ENCODE measurements at regions not wholly inside any gene's neighbourhood (a gene's known extent, or its start where the extent isn't known, plus 50 kb on each side); places are given as distances from the start of the nearest gene placed in this dataset.

DNA sequence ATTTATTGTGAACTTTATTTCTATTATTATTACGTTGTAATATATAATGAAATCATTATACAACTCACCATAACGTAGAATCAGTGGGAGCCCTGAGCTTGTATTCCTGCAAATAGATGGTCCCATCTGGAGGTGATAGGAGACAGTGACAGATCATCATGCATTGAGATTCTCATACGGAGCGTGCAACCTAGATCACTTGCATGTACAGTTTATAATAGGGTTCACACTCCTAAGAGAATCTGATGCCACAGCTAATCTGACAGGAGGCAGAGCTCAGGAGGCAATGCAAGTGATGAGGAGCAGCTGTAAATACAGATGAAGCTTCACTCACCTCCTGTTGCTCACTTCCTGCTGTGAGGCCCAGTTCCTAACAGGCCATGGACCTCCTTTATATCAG, 2170.2 kb downstream of the PCDH7 start:
- no peak overlapping the region for H3K27ac ChIP-seq
- TF ChIP-seq, protein P1, sequence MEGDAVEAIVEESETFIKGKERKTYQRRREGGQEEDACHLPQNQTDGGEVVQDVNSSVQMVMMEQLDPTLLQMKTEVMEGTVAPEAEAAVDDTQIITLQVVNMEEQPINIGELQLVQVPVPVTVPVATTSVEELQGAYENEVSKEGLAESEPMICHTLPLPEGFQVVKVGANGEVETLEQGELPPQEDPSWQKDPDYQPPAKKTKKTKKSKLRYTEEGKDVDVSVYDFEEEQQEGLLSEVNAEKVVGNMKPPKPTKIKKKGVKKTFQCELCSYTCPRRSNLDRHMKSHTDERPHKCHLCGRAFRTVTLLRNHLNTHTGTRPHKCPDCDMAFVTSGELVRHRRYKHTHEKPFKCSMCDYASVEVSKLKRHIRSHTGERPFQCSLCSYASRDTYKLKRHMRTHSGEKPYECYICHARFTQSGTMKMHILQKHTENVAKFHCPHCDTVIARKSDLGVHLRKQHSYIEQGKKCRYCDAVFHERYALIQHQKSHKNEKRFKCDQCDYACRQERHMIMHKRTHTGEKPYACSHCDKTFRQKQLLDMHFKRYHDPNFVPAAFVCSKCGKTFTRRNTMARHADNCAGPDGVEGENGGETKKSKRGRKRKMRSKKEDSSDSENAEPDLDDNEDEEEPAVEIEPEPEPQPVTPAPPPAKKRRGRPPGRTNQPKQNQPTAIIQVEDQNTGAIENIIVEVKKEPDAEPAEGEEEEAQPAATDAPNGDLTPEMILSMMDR (IDR thresholded peaks at IDR 0.05): no peak
- no peak for TF ChIP-seq ZFX (IDR thresholded peaks at IDR 0.05; ENCODE audit: borderline replicate concordance)

DNA sequence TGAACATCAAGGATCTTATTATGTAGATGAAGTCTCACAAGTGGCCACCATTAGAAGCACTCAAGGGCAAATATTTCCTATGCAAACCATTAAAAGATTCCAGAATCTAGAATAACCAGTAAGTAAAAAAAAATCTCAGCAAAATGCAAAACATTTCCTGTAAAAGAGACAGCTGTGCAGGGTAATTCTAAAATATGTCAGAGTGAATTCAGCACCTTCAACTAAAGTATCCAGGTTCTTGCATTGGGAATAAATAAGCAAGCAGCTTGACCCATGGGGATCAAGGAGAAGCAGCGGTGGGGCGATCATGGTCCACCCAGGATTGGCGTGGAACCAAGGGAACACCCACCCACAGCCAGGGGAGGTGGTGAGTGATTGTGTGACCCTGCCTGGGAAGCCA, 2188.9 kb downstream of the PCDH7 start:
- TF ChIP-seq, protein P1 (IDR thresholded peaks at IDR 0.05): no peak
- no peak for TF ChIP-seq ZFX (IDR thresholded peaks at IDR 0.05; ENCODE audit: borderline replicate concordance)
- no peak overlapping the region for H3K27ac ChIP-seq

DNA sequence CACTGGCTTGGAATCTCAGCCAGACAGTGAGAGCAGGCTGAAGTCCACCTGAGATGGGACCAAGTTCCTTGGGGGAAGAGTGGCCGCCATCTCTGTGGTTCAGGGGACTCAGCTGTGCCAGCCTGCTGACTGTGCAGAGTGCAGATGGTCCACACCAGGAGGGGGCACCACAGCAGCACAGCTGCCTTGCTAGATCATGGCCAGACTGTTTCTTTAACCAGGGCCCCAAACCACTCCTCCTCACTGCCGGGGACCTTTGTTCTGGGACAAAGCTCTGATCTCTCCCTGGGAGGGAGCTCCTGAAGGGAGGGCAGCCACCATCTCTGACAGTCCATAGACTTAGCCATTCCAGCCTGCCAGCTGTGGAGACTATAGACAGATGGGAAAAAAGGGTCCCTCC, 2189.6 kb downstream of the PCDH7 start:
- TF ChIP-seq, protein P1 (IDR thresholded peaks at IDR 0.05): peak; percentile 17
- TF ChIP-seq ZFX (IDR thresholded peaks at IDR 0.05; ENCODE audit: borderline replicate concordance): no peak
- H3K27ac ChIP-seq: no peak overlapping the region

DNA sequence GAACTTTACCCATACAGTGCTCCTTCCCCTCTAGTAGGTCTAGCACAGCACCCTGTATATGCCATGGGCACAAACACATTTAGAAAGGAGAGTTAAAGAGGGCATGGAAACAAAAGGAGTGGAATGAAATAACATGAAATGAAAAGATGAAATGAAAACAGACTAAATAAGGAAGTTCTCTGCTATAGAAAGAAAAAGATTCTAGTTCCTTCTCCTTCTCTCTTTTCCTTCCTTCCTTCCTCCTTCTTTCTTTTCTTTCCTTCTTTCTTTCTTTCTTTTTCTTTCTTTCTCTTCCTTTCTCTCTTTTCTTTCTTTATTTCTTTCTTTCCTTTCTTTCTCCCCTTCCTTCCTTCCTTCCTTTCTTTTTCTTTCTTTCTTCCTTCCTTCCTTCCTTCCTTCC, 2197.4 kb downstream of the PCDH7 start:
- no peak for TF ChIP-seq ZFX (IDR thresholded peaks at IDR 0.05; ENCODE audit: borderline replicate concordance)
- TF ChIP-seq, protein P1 (IDR thresholded peaks at IDR 0.05): no peak
- no peak overlapping the region for H3K27ac ChIP-seq

DNA sequence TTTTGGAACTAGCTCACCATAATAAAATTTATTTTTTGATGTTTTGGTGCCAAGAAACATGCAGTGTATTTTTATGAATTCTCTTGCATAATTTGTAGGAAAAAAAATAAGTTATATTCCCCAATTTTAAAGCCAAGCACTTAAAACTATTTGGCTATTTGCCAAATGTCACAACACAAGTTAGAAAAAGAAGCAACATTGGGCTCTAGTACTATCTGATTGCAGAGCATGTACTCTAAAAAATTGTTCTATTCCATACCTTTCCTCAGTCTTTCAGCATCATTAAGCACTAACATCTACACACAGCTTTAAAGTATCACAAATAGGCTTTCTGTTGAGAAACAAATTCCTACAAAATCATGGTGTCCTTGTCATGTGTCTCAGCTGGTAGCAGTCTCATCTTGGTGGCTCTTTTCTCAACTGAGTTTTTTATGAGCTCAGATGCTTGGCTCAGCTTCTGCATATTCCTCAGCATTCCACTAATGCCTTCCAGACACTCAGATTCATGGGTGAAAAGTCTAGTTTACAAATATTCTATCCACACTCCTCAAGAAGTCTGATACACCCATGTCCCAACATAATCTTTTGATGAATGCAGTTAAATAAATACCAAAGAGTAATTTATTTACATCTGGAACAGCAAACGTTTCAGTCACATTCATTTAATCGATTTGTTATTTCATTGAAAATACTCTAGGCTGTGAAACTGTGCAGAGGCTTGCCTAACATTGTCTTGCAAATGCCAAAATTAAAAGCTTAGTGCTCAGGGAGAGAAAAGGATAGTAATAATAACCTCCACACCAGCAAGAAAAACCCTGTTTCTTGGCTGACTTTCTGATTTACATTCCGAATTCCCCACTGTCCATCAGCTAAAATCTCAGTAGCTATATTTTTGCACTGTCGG, 2209.9 kb downstream of the PCDH7 start:
- H3K27ac ChIP-seq: no peak overlapping the region
- TF ChIP-seq ZFX (IDR thresholded peaks at IDR 0.05; ENCODE audit: borderline replicate concordance): no peak
- TF ChIP-seq, protein P1 (IDR thresholded peaks at IDR 0.05): no peak

DNA sequence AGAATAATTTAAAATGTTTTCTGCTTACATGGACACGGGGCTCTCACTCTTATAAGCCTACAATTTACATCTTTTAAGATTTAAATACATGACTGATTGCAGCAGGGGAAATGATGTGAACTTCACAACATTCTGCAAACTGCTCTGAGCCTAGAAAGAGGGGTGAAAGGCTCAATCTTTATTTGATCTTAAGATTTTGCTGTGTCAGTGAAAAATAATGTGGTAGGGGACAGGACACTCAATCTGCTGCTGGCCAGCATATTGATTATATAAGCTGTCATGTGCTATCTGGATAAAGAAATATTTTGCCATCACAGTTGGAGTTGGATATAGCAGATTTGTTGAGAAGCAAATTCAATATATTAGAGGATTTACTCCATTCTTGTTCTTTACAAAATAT, 2210.5 kb downstream of the PCDH7 start:
- H3K27ac ChIP-seq: no peak overlapping the region
- TF ChIP-seq, protein P1 (IDR thresholded peaks at IDR 0.05): no peak
- TF ChIP-seq ZFX (IDR thresholded peaks at IDR 0.05; ENCODE audit: borderline replicate concordance): no peak

DNA sequence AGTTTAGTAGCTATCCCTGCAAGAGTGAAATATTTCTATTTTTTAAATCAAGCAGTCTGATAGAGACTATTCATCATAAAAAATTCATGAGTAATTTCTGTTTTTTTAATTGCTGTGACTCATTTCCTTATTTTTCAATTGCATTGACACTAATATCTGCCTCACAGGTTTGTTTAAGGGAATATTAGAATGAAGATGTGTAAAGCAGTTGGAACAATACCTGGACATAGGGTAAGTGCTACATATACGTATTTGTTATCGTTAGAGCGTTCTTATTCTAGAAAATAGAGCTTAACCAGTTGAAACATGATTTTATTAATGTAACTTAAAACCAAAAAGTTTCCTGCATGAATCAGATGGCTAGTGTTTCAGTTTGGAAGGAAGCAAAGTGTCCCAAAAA, 2211.3 kb downstream of the PCDH7 start:
- no peak overlapping the region for H3K27ac ChIP-seq
- TF ChIP-seq ZFX (IDR thresholded peaks at IDR 0.05; ENCODE audit: borderline replicate concordance): no peak
- TF ChIP-seq, protein P1 (IDR thresholded peaks at IDR 0.05): no peak

Data from 22Rv1 (cell line).